Spleen (tissue), 7 donors: ENCODE measurements at regions not wholly inside any gene's neighbourhood (a gene's known extent, or its start where the extent isn't known, plus 50 kb on each side); places are given as distances from the start of the nearest gene placed in this dataset.

ENCODE experiments used
- CTCF ChIP-seq, 11 experiments: fragments of 200-600 bp in 7 of 11; fragments of 450-650 bp in 4 of 11; sonication (generic) in 4 of 11; IDR thresholded peaks in 8 of 11; conservative IDR thresholded peaks in 3 of 11; 1 replicate in 7 of 11; 2 replicates in 4 of 11; pipeline versions ENCODE4 v1.4.0 to v1.8.0; 2016 to 2021; ENCODE audit warnings: antibody characterized with exemption in 11 of 11, inconsistent platforms in 4 of 11, mild to moderate bottlenecking in 1 of 11
- POLR2A ChIP-seq, 3 donors: fragments of 450-650 bp; IDR thresholded peaks; one replicate each; pipeline ENCODE4 v1.5.1; 2017; ENCODE audit warnings: antibody characterized with exemption in 3 of 3, mild to moderate bottlenecking in 1 of 3
- donor health status: DM: no; HTN: no; CAD: no; lungs with moderate emphysema.
- donor health status: DM: no; HTN: no; CAD: no.
- donor health status: DM: no; HTN: no; CAD: no.

GRCh38 chr1:83718338-83718737 lies 280.6 kb downstream of the TTLL7 start:
- TF ChIP-seq CTCF (IDR thresholded peaks at IDR 0.05 in 8 of 11, conservative IDR thresholded peaks at IDR 0.05 in 3 of 11): no peak
- TF ChIP-seq POLR2A (IDR thresholded peaks at IDR 0.05): no peak
